Loucy (cell line): ENCODE measurements at regions not wholly inside any gene's neighbourhood (a gene's known extent, or its start where the extent isn't known, plus 50 kb on each side); places are given as distances from the start of the nearest gene placed in this dataset.

Source experiments
- EZH2phosphoT487 ChIP-seq: fragments of 200-600 bp; IDR thresholded peaks from 2 replicates; pipeline ENCODE4 v1.6.1; 2018; ENCODE audit warnings: antibody characterized with exemption, mild to moderate bottlenecking, moderate library complexity, borderline replicate concordance
- TF ChIP-seq, protein P1 (sequence below): fragments of 200-600 bp; sonication (generic); conservative IDR thresholded peaks from 2 replicates; pipeline ENCODE4 v1.5.1; 2014; ENCODE audit warnings: mild to moderate bottlenecking, antibody characterized with exemption, low read length

DNA sequence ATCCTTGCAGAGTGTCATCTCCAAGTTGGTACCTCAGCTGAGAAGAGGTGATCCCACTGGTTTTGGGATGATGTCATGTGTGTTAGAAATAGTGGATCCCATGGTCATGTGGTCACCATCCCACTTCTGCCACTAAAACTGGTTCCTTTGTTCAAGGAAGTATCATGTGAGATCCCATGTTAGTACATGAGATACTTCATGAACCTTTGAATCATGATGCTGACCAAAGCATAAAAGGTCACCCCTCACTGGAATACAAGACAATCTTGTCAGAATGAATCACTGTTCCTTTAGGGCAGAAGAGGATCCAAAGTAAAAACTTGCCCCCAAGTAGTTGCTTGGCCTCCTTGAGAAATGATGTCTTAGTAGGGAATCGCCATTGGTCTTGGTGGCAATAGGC lies 150.9 kb upstream of the MOCS2 start:
- TF ChIP-seq, protein P1, sequence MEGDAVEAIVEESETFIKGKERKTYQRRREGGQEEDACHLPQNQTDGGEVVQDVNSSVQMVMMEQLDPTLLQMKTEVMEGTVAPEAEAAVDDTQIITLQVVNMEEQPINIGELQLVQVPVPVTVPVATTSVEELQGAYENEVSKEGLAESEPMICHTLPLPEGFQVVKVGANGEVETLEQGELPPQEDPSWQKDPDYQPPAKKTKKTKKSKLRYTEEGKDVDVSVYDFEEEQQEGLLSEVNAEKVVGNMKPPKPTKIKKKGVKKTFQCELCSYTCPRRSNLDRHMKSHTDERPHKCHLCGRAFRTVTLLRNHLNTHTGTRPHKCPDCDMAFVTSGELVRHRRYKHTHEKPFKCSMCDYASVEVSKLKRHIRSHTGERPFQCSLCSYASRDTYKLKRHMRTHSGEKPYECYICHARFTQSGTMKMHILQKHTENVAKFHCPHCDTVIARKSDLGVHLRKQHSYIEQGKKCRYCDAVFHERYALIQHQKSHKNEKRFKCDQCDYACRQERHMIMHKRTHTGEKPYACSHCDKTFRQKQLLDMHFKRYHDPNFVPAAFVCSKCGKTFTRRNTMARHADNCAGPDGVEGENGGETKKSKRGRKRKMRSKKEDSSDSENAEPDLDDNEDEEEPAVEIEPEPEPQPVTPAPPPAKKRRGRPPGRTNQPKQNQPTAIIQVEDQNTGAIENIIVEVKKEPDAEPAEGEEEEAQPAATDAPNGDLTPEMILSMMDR: no peak
- no peak for TF ChIP-seq EZH2phosphoT487
